Testis (tissue), 2 donors: ENCODE measurements at regions not wholly inside any gene's neighbourhood (a gene's known extent, or its start where the extent isn't known, plus 50 kb on each side); places are given as distances from the start of the nearest gene placed in this dataset.

ENCODE experiments used
- DNase-seq: peaks from one replicate; pipeline ENCODE4 v3.0.0-alpha.2; 2019
- H3K27ac ChIP-seq, 2 donors: fragments of 200-600 bp; sonication (generic); one replicate each; pipeline ENCODE4 v1.5.1; 2019
- H3K27me3 ChIP-seq: fragments of 200-600 bp; sonication (generic); one replicate; pipeline ENCODE4 v1.5.1; 2019
- H3K36me3 ChIP-seq: fragments of 200-600 bp; sonication (generic); one replicate; pipeline ENCODE4 v1.5.1; 2017; ENCODE audit warnings: low read depth; ENCODE audit errors: missing control alignments
- H3K4me1 ChIP-seq: fragments of 200-600 bp; sonication (generic); one replicate; pipeline ENCODE4 v1.5.1; 2019
- H3K4me3 ChIP-seq, 2 donors: fragments of 200-600 bp; sonication (generic); one replicate each; pipeline ENCODE4 v1.5.1; 2017 to 2019
- H3K9me3 ChIP-seq: fragments of 200-600 bp; sonication (generic); one replicate; pipeline ENCODE4 v1.5.1; 2017
- POLR2A ChIP-seq: fragments of 450-650 bp; IDR thresholded peaks from one replicate; pipeline ENCODE4 v1.6.1; 2017; ENCODE audit warnings: antibody characterized with exemption, mild to moderate bottlenecking, moderate library complexity
- WGBS, 2 donors: methylation state at CpG; one replicate each; pipeline ENCODE4 v1.1.5; 2018; 5-methylcytosine and 5-hydroxymethylcytosine counted together
- intact Hi-C: fragments of 100-400 bp; cut with DNase I; formaldehyde crosslinking; loops from one replicate; pipeline ENCODE4 v1.15.1; 2023; ENCODE audit warnings: low total_unique reads
- TF ChIP-seq, protein P1 (sequence below), 3 experiments: fragments of 450-650 bp in 2 of 3; fragments of 200-600 bp in 1 of 3; sonication (generic) in 1 of 3; IDR thresholded peaks; one replicate each; pipeline ENCODE4 v1.5.1; 2016 to 2019; ENCODE audit warnings: antibody characterized with exemption in 3 of 3, mild to moderate bottlenecking in 2 of 3, moderate library complexity in 1 of 3

DNA sequence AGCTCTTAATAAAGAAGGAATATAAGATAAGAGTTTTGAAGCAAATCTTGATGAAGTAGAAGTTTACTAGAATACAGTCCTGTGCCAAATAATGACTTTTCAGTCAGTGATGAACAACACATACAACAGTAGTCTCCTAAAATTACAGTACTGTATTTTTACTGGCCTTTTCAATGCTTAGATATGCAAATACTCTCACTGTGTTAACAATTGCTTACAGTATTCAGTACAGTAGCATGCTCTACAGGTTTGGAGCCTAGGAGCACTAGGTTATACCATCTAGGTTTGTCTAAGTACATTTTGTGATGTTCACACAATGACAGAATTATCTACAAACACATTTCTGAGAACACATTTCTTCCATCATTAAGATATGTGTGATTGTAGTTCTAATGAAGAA lies 316.7 kb upstream of the KLHL1 start:
- Histone ChIP-seq H3K27ac (no peak overlapping the region), H3K4me3 (no peak overlapping the region), H3K36me3 (no peaks in the 10 kb centered on the region), H3K4me1 (no peaks in the 10 kb centered on the region), H3K9me3 (no peaks in the 10 kb centered on the region), H3K27me3 (no peaks in the 10 kb centered on the region)
- TF ChIP-seq POLR2A = no peak
- no peak for DNase-seq
- intact Hi-C loops = no loop called here

DNA sequence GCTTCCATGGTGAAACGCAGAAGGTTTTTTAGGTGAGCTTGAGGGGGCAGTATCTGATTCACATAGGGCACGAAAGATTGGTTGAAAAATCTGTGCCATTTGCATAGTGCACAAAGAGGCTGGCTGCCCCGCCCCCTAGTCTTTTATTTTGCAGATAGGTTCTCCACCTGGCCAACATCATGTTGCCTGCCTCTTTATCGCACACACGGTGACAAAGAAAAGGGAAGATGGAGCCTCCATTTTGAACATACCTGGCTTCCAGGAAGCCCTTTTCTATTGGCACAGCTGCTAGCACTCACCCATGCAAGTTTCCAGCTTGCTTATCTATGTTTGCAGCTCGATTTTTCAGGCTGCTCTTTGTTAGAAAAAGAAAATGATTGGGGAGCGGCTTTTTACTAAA lies 316.2 kb upstream of the KLHL1 start:
- no peak for DNase-seq
- no peaks in the 10 kb centered on the region for H3K4me1 ChIP-seq
- no peak overlapping the region for H3K27ac ChIP-seq
- H3K9me3 ChIP-seq = no peaks in the 10 kb centered on the region
- TF ChIP-seq, protein P1, sequence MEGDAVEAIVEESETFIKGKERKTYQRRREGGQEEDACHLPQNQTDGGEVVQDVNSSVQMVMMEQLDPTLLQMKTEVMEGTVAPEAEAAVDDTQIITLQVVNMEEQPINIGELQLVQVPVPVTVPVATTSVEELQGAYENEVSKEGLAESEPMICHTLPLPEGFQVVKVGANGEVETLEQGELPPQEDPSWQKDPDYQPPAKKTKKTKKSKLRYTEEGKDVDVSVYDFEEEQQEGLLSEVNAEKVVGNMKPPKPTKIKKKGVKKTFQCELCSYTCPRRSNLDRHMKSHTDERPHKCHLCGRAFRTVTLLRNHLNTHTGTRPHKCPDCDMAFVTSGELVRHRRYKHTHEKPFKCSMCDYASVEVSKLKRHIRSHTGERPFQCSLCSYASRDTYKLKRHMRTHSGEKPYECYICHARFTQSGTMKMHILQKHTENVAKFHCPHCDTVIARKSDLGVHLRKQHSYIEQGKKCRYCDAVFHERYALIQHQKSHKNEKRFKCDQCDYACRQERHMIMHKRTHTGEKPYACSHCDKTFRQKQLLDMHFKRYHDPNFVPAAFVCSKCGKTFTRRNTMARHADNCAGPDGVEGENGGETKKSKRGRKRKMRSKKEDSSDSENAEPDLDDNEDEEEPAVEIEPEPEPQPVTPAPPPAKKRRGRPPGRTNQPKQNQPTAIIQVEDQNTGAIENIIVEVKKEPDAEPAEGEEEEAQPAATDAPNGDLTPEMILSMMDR (IDR thresholded peaks at IDR 0.05) = no peak
- TF ChIP-seq POLR2A = no peak
- intact Hi-C loops = no loop called here
- 42 to 66% methylated on average over 7 of the region's 7 CpGs for WGBS, 2 donors
- no peaks in the 10 kb centered on the region for H3K27me3 ChIP-seq
- no peak overlapping the region for H3K4me3 ChIP-seq
- H3K36me3 ChIP-seq = no peaks in the 10 kb centered on the region

DNA sequence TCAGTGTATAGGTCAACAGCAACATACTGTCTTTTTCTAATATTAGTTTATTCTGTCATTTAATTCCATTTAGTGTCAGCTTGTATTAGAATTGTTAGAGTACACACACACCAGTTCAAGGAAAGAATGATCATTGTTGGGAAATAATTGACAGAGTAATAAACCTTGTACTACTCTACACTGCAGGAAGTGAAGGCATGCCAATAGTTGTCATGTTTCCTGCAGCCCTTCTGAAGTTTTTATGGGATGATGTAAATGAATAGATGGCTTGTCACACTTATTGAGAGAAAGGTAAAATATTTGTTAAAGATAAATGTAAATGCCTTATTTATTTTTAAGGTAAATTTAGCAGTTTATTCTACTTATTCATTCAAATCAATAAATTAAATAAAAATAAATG lies 306.9 kb upstream of the KLHL1 start:
- Histone ChIP-seq H3K4me1 (no peaks in the 10 kb centered on the region), H3K9me3 (no peaks in the 10 kb centered on the region), H3K27me3 (no peaks in the 10 kb centered on the region), H3K36me3 (no peaks in the 10 kb centered on the region), H3K4me3 (no peak overlapping the region), H3K27ac (no peak overlapping the region)
- DNase-seq = no peak
- intact Hi-C loops = no loop called here
- no peak for TF ChIP-seq POLR2A
- TF ChIP-seq, protein P1 (IDR thresholded peaks at IDR 0.05) = no peak

DNA sequence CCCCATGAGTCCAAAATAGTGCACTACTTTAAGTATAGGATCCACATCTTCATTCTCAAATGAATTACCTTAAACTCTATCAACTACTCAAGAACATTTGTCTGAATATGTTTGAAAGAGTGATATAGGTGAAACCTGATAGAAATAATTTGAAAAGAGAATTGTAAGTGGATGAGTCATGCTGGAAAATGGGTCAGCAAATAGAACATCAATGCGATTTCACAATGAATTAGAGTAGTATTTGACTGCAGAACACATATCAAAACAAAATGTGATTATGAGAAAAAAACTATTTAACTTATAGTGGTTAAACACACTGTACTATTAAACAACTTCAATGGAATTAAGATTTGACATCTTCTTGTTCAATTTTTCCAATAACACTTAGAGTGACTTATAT lies 300.6 kb upstream of the KLHL1 start:
- no peaks in the 10 kb centered on the region for H3K9me3 ChIP-seq
- WGBS, 2 donors = 92 to 100% methylated on average over 1 of the region's 1 CpG
- no peak overlapping the region for H3K27ac ChIP-seq
- no peak for DNase-seq
- no peaks in the 10 kb centered on the region for H3K27me3 ChIP-seq
- TF ChIP-seq, protein P1 (IDR thresholded peaks at IDR 0.05) = no peak
- TF ChIP-seq POLR2A = no peak
- H3K4me1 ChIP-seq = no peaks in the 10 kb centered on the region
- intact Hi-C loops = no loop called here
- no peak overlapping the region for H3K4me3 ChIP-seq
- H3K36me3 ChIP-seq = no peaks in the 10 kb centered on the region

DNA sequence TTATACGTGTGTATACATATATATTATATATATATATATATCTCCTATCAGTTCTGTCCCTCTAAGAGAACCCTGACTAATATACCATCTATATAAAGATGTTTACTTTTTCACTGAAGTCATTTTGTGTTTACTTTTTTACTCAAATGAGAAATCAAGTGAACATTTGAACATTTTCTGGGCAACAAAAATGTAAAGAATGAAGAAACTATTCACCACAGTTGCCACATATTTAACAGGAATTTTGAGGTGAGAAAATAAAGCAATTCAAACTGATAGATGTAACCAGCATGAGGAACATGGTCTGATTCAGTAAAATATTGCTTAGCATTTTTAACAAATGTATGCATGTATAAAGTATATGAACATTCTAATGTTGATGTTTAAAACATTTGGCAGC lies 299.2 kb upstream of the KLHL1 start:
- Histone ChIP-seq H3K27me3 (no peaks in the 10 kb centered on the region), H3K4me1 (no peaks in the 10 kb centered on the region), H3K36me3 (no peaks in the 10 kb centered on the region), H3K9me3 (no peaks in the 10 kb centered on the region), H3K27ac (no peak overlapping the region), H3K4me3 (no peak overlapping the region)
- DNase-seq = no peak
- no peak for TF ChIP-seq POLR2A
- TF ChIP-seq, protein P1 (IDR thresholded peaks at IDR 0.05) = no peak
- intact Hi-C loops = no loop called here
- 78 to 88% methylated on average over 1 of the region's 1 CpG for WGBS, 2 donors
